SK-N-SH (cell line): ENCODE measurements at regions not wholly inside any gene's neighbourhood (a gene's known extent, or its start where the extent isn't known, plus 50 kb on each side); places are given as distances from the start of the nearest gene placed in this dataset.

Experiments used
- CTCF ChIP-seq: fragments of 200-600 bp; sonication (generic); IDR thresholded peaks from 2 replicates; pipeline ENCODE4 v1.6.1; 2017; ENCODE audit warnings: antibody characterized with exemption, mild to moderate bottlenecking, moderate library complexity
- EP300 ChIP-seq, 2 experiments: IDR thresholded peaks; 2 replicates each; pipeline versions ENCODE4 v1.4.0 to v1.6.1; 2012; ENCODE audit warnings: borderline replicate concordance in 1 of 2, low read depth in 1 of 2, low read length in 1 of 2
- FOXJ3 ChIP-seq: sonication (generic); formaldehyde crosslinking; IDR thresholded peaks from 2 replicates; pipeline ENCODE4 v1.5.1; 2020; ENCODE audit warnings: mild to moderate bottlenecking, missing genetic modification reagents
- GABPA ChIP-seq: IDR thresholded peaks from 2 replicates; pipeline ENCODE4 v1.4.0; 2012; ENCODE audit warnings: low read depth, mild to moderate bottlenecking
- GATA2 ChIP-seq: sonication (generic); formaldehyde crosslinking; IDR thresholded peaks from 2 replicates; pipeline ENCODE4 v1.5.0; 2020; ENCODE audit warnings: mild to moderate bottlenecking, missing genetic modification reagents
- MAX ChIP-seq: IDR thresholded peaks from 2 replicates; pipeline ENCODE4 v1.4.0; 2012; ENCODE audit warnings: low read depth
- NRF1 ChIP-seq: IDR thresholded peaks from 2 replicates; pipeline ENCODE4 v1.6.1; 2012; ENCODE audit warnings: low read depth, mild to moderate bottlenecking, low read length
- POLR2AphosphoS5 ChIP-seq: IDR thresholded peaks from 2 replicates; pipeline ENCODE4 v1.6.1; 2012; ENCODE audit warnings: low read depth, low read length
- RXRA ChIP-seq: IDR thresholded peaks from 2 replicates; pipeline ENCODE4 v1.4.0; 2012; ENCODE audit warnings: low read depth, mild to moderate bottlenecking, borderline replicate concordance
- TEAD4 ChIP-seq: IDR thresholded peaks from 2 replicates; pipeline ENCODE4 v1.4.0; 2012; ENCODE audit warnings: mild to moderate bottlenecking, borderline replicate concordance; ENCODE audit not compliant: insufficient read depth
- USF2 ChIP-seq: fragments of 150-350 bp; IDR thresholded peaks from 2 replicates; pipeline ENCODE4 v1.6.1; 2017; ENCODE audit warnings: antibody characterized with exemption, low read length, low read depth, borderline replicate concordance
- YY1 ChIP-seq: IDR thresholded peaks from 2 replicates; pipeline ENCODE4 v1.4.0; 2012; ENCODE audit warnings: low read depth, mild to moderate bottlenecking
- ZBTB33 ChIP-seq: IDR thresholded peaks from 2 replicates; pipeline ENCODE4 v1.4.0; 2012; ENCODE audit warnings: low read depth, borderline replicate concordance

- TF ChIP-seq GABPA (no peak), USF2 (no peak), EP300 (IDR thresholded peaks at IDR 0.05; ENCODE audit: borderline replicate concordance in 1 of 2, low read depth in 1 of 2, low read length in 1 of 2) (no peak), CTCF (no peak), MAX (no peak), RXRA (no peak), NRF1 (no peak), YY1 (no peak), FOXJ3 (CRISPR knock-in tag) (no peak), POLR2AphosphoS5 (no peak), GATA2 (no peak), TEAD4 (no peak), ZBTB33 (no peak)
These were observed 105.3 kb downstream of the PTGS2 start for GRCh38 chr1:186574926-186575325.
